PFSK-1 (cell line): ENCODE measurements at regions not wholly inside any gene's neighbourhood (a gene's known extent, or its start where the extent isn't known, plus 50 kb on each side); places are given as distances from the start of the nearest gene placed in this dataset.

Experiments used
- FOXP2 ChIP-seq: optimal IDR thresholded peaks from 2 replicates; pipeline ENCODE3; 2011; ENCODE audit warnings: borderline replicate concordance, control low read depth, inconsistent platforms; ENCODE audit not compliant: insufficient read depth; ENCODE audit errors: extremely low read length, extremely low read depth
- POLR2AphosphoS5 ChIP-seq: IDR thresholded peaks from 2 replicates; pipeline ENCODE4 v1.6.1; 2012; ENCODE audit warnings: low read depth, mild to moderate bottlenecking, control low read depth, low read length, moderate library complexity
- SIN3A ChIP-seq: IDR thresholded peaks from 2 replicates; pipeline ENCODE4 v1.6.1; 2012; ENCODE audit warnings: mild to moderate bottlenecking, low read length, moderate library complexity, borderline replicate concordance; ENCODE audit not compliant: insufficient read depth
- TAF1 ChIP-seq: IDR thresholded peaks from 2 replicates; pipeline ENCODE4 v1.6.1; 2012; ENCODE audit warnings: low read length, control low read depth, borderline replicate concordance; ENCODE audit not compliant: insufficient read depth
- TF ChIP-seq, protein P1 (sequence below), 2 experiments: IDR thresholded peaks; 2 replicates each; pipeline versions ENCODE4 v1.6.1 to v1.8.0; 2011 to 2012; ENCODE audit warnings: low read depth in 2 of 2, low read length in 2 of 2, control low read depth in 1 of 2, inconsistent platforms in 1 of 2, mild to moderate bottlenecking in 1 of 2, moderate library complexity in 1 of 2; ENCODE audit not compliant: insufficient read depth in 1 of 2

- TF ChIP-seq POLR2AphosphoS5 (no peak), SIN3A (no peak), TAF1 (no peak), FOXP2 (no peak)
- TF ChIP-seq, protein P1, sequence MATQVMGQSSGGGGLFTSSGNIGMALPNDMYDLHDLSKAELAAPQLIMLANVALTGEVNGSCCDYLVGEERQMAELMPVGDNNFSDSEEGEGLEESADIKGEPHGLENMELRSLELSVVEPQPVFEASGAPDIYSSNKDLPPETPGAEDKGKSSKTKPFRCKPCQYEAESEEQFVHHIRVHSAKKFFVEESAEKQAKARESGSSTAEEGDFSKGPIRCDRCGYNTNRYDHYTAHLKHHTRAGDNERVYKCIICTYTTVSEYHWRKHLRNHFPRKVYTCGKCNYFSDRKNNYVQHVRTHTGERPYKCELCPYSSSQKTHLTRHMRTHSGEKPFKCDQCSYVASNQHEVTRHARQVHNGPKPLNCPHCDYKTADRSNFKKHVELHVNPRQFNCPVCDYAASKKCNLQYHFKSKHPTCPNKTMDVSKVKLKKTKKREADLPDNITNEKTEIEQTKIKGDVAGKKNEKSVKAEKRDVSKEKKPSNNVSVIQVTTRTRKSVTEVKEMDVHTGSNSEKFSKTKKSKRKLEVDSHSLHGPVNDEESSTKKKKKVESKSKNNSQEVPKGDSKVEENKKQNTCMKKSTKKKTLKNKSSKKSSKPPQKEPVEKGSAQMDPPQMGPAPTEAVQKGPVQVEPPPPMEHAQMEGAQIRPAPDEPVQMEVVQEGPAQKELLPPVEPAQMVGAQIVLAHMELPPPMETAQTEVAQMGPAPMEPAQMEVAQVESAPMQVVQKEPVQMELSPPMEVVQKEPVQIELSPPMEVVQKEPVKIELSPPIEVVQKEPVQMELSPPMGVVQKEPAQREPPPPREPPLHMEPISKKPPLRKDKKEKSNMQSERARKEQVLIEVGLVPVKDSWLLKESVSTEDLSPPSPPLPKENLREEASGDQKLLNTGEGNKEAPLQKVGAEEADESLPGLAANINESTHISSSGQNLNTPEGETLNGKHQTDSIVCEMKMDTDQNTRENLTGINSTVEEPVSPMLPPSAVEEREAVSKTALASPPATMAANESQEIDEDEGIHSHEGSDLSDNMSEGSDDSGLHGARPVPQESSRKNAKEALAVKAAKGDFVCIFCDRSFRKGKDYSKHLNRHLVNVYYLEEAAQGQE (IDR thresholded peaks at IDR 0.05; ENCODE audit: insufficient read depth in 1 of 2, low read depth in 2 of 2, low read length in 2 of 2), result no peak
Observed at GRCh38 chr3:72151465-72152238, 366.7 kb upstream of the PROK2 start.
